Endothelial cell of umbilical vein (primary cell): ENCODE measurements at regions not wholly inside any gene's neighbourhood (a gene's known extent, or its start where the extent isn't known, plus 50 kb on each side); places are given as distances from the start of the nearest gene placed in this dataset.

Source experiments
- BruUV-seq: library from RNA; stranded (reverse); fragments of 400-500 nt; replicated peaks from 2 replicates; lab custom pipeline; 2021; lab: Mats Ljungman, UMichigan
- CTCF ChIA-PET: fragments of 300-600, 350-600 bp; sonication (Branson Sonifier 250); formaldehyde crosslinking; loops from one replicate; lab custom pipeline; 2021; ENCODE audit warnings: antibody characterized with exemption, inconsistent platforms; lab: Charles Lee
- POLR2A ChIA-PET: fragments of 300-600, 350-600 bp; sonication (Branson Sonifier 250); formaldehyde crosslinking; loops from one replicate; lab custom pipeline; 2021; ENCODE audit warnings: antibody characterized with exemption, inconsistent platforms; lab: Charles Lee
- DNase-seq: peaks from one replicate; pipeline ENCODE4 v3.0.0-alpha.2; 2011; ENCODE audit warnings: low read depth, low spot score
- FAIRE-seq: peaks from 2 replicates; lab custom pipeline; 2011; peaks lifted over from hg19 to GRCh38; lab: Jason Lieb, UNC
- H2AFZ ChIP-seq: 2 replicates; pipeline ENCODE4 v1.6.0; 2012; ENCODE audit warnings: low read depth, low read length, control low read depth, inconsistent platforms
- H3K27ac ChIP-seq: 2 replicates; pipeline ENCODE4 v1.5.1; 2011; ENCODE audit warnings: low read depth, mild to moderate bottlenecking, control low read depth, low read length, moderate library complexity; ENCODE audit not compliant: insufficient read depth
- H3K27me3 ChIP-seq, 2 experiments: 2 replicates each; pipeline versions ENCODE4 v1.6.0 to v1.6.1; 2011; ENCODE audit warnings: low read length in 2 of 2, mixed read lengths in 1 of 2; ENCODE audit not compliant: control insufficient read depth in 2 of 2, insufficient read depth in 2 of 2
- H3K36me3 ChIP-seq, 2 experiments: 2 replicates in 1 of 2; 3 replicates in 1 of 2; pipeline ENCODE4 v1.5.1; 2011; ENCODE audit warnings: low read length in 2 of 2, mild to moderate bottlenecking in 1 of 2, moderate library complexity in 1 of 2; ENCODE audit not compliant: control insufficient read depth in 2 of 2, insufficient read depth in 2 of 2; ENCODE audit errors: extremely low read depth in 1 of 2
- H3K4me1 ChIP-seq: 3 replicates; pipeline ENCODE4 v1.5.1; 2011; ENCODE audit warnings: mild to moderate bottlenecking, low read length; ENCODE audit not compliant: control insufficient read depth, insufficient read depth; ENCODE audit errors: extremely low read depth
- H3K4me2 ChIP-seq: 2 replicates; pipeline ENCODE4 v1.6.1; 2011; ENCODE audit warnings: low read length, control low read depth, mixed read lengths; ENCODE audit not compliant: insufficient read depth
- H3K4me3 ChIP-seq, 3 experiments: fragments of 200-600 bp in 1 of 3; sonication (generic), shearing (Covaris generic) in 1 of 3; replicated peaks in 1 of 3; 2 replicates each; pipeline ENCODE4 v1.5.1; 2011 to 2016; ENCODE audit warnings: control low read depth in 3 of 3, low read length in 3 of 3, mild to moderate bottlenecking in 2 of 3, inconsistent platforms in 1 of 3, low read depth in 1 of 3, moderate library complexity in 1 of 3; ENCODE audit not compliant: insufficient read depth in 1 of 3
- H3K79me2 ChIP-seq: 2 replicates; pipeline ENCODE4 v1.6.0; 2012; ENCODE audit warnings: low read length, inconsistent platforms; ENCODE audit not compliant: control insufficient read depth, insufficient read depth
- H3K9ac ChIP-seq: replicated peaks from 2 replicates; pipeline ENCODE3; 2011; ENCODE audit warnings: low read length, control low read depth; ENCODE audit not compliant: insufficient read depth; ENCODE audit errors: extremely low read depth
- H3K9me1 ChIP-seq: replicated peaks from 3 replicates; pipeline ENCODE4 v1.6.0; 2011; ENCODE audit warnings: mild to moderate bottlenecking, low read length; ENCODE audit not compliant: control insufficient read depth, insufficient read depth; ENCODE audit errors: extremely low read depth
- H3K9me3 ChIP-seq: replicated peaks from 2 replicates; pipeline ENCODE4 v1.5.1; 2012; ENCODE audit warnings: low read length, inconsistent platforms; ENCODE audit not compliant: control insufficient read depth, insufficient read depth
- H4K20me1 ChIP-seq: replicated peaks from 2 replicates; pipeline ENCODE3; 2011; ENCODE audit warnings: mild to moderate bottlenecking, low read length; ENCODE audit not compliant: control insufficient read depth, insufficient read depth; ENCODE audit errors: extremely low read depth
- EZH2 ChIP-seq: IDR thresholded peaks from 2 replicates; pipeline ENCODE4 v1.6.1; 2012; ENCODE audit warnings: borderline replicate concordance, low read depth, mild to moderate bottlenecking, moderate library complexity, low read length, inconsistent platforms; ENCODE audit not compliant: severe bottlenecking
- FOS ChIP-seq: IDR thresholded peaks from 2 replicates; pipeline ENCODE4 v1.6.1; 2011; ENCODE audit warnings: mild to moderate bottlenecking, low read length, moderate library complexity, borderline replicate concordance; ENCODE audit not compliant: insufficient read depth
- GATA2 ChIP-seq: IDR thresholded peaks from 2 replicates; pipeline ENCODE4 v1.7.0; 2011; ENCODE audit warnings: low read depth, mild to moderate bottlenecking, moderate library complexity, mixed read lengths, low read length; ENCODE audit not compliant: insufficient read length, insufficient read depth
- MYC ChIP-seq: IDR thresholded peaks from one replicate; pipeline ENCODE4 v1.6.1; 2011; ENCODE audit warnings: mild to moderate bottlenecking, low read depth, low read length
- POLR2A ChIP-seq: IDR thresholded peaks from 2 replicates; pipeline ENCODE4 v1.6.1; 2012; ENCODE audit warnings: low read depth, mild to moderate bottlenecking, control low read depth, low read length
- dilution Hi-C: fragments of 300-500 bp; cut with MboI; formaldehyde crosslinking; loops from one replicate; pipeline ENCODE4 v1.15.0; 2019; ENCODE audit warnings: low sequenced_read_pairs; ENCODE audit not compliant: extremely low pct_ligation_motif_present
- intact Hi-C: fragments of 100-400 bp; cut with micrococcal nuclease; formaldehyde crosslinking; loops from one replicate; pipeline ENCODE4 v1.10.0; 2022
- TF ChIP-seq, protein P1 (sequence below): IDR thresholded peaks from 2 replicates; pipeline ENCODE4 v1.6.1; 2011; ENCODE audit not compliant: insufficient read depth, insufficient read length
- TF ChIP-seq, protein P2 (sequence below), 2 donors: IDR thresholded peaks; 1 replicate in 1 of 2; 2 replicates in 1 of 2; pipeline ENCODE4 v1.5.1; 2011; ENCODE audit warnings: low read length in 2 of 2, mild to moderate bottlenecking in 2 of 2, moderate library complexity in 2 of 2, control low read depth in 1 of 2, inconsistent platforms in 1 of 2, low read depth in 1 of 2; ENCODE audit not compliant: insufficient read depth in 1 of 2; ENCODE audit errors: extremely low read depth in 1 of 2

- DNase-seq, result no peak
- H3K27me3 ChIP-seq, result no peaks in the 10 kb centered on the region
- dilution Hi-C loops, result no loop called here
- FAIRE-seq, result no peak
- H3K27ac ChIP-seq, result no peak overlapping the region
- H3K79me2 ChIP-seq, result no peaks in the 10 kb centered on the region
- no peaks in the 10 kb centered on the region for H3K36me3 ChIP-seq
- no peak overlapping the region for H3K9ac ChIP-seq
- no peak overlapping the region for H2AFZ ChIP-seq
- TF ChIP-seq FOS (no peak), MYC (no peak), GATA2 (no peak), EZH2 (no peak), POLR2A (no peak)
- TF ChIP-seq, protein P1, sequence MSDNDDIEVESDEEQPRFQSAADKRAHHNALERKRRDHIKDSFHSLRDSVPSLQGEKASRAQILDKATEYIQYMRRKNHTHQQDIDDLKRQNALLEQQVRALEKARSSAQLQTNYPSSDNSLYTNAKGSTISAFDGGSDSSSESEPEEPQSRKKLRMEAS, result no peak
- TF ChIP-seq, protein P2, sequence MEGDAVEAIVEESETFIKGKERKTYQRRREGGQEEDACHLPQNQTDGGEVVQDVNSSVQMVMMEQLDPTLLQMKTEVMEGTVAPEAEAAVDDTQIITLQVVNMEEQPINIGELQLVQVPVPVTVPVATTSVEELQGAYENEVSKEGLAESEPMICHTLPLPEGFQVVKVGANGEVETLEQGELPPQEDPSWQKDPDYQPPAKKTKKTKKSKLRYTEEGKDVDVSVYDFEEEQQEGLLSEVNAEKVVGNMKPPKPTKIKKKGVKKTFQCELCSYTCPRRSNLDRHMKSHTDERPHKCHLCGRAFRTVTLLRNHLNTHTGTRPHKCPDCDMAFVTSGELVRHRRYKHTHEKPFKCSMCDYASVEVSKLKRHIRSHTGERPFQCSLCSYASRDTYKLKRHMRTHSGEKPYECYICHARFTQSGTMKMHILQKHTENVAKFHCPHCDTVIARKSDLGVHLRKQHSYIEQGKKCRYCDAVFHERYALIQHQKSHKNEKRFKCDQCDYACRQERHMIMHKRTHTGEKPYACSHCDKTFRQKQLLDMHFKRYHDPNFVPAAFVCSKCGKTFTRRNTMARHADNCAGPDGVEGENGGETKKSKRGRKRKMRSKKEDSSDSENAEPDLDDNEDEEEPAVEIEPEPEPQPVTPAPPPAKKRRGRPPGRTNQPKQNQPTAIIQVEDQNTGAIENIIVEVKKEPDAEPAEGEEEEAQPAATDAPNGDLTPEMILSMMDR (IDR thresholded peaks at IDR 0.05; ENCODE audit: extremely low read depth in 1 of 2, insufficient read depth in 1 of 2, low read depth in 1 of 2, low read length in 2 of 2), result no peak
- ChIA-PET CTCF (no interaction called here), POLR2A (no interaction called here)
- intact Hi-C loops, result no loop called here
- no peaks in the 10 kb centered on the region for H3K9me3 ChIP-seq
- no peak overlapping the region for H3K4me3 ChIP-seq
- no peaks in the 10 kb centered on the region for H4K20me1 ChIP-seq
- no peaks in the 10 kb centered on the region for H3K4me1 ChIP-seq
- H3K4me2 ChIP-seq, result no peak overlapping the region
- BruUV-seq, result no TSS peak
- H3K9me1 ChIP-seq, result no peaks in the 10 kb centered on the region
Observed at GRCh38 chr3:148330542-148330941, 367.2 kb upstream of the AGTR1 start.
